T-helper 1 cell (primary cell): ENCODE measurements at regions not wholly inside any gene's neighbourhood (a gene's known extent, or its start where the extent isn't known, plus 50 kb on each side); places are given as distances from the start of the nearest gene placed in this dataset.
"Not testable (repeated sequence)": the region's sequence is repeated elsewhere in the genome, so short reads cannot be mapped to it uniquely, and the experiment has no call there.

Experiments
- DNase-seq, 5 donors: peaks; one replicate each; pipeline ENCODE4 v3.0.0-alpha.2; 2012 to 2020

GRCh38 chr12:38159591-38160317, 156.8 kb upstream of the ALG10B start:
- DNase-seq: no peak

GRCh38 chr12:38160318-38161122, 156.1 kb upstream of the ALG10B start:
- DNase-seq: no peak

GRCh38 chr12:38161123-38162000, 155.2 kb upstream of the ALG10B start:
- DNase-seq: no peak

GRCh38 chr12:38162013-38162412, 154.6 kb upstream of the ALG10B start:
- no peak for DNase-seq

- DNase-seq: no peak
Measured at GRCh38 chr12:38162708-38163441, 153.7 kb upstream of the ALG10B start.

GRCh38 chr12:38163442-38163801, 153.2 kb upstream of the ALG10B start:
- DNase-seq: no peak

- no peak for DNase-seq
Measured at GRCh38 chr12:38166225-38166624, 150.3 kb upstream of the ALG10B start.

GRCh38 chr12:38175538-38175937, 141.0 kb upstream of the ALG10B start:
- no peak for DNase-seq

GRCh38 chr12:38183617-38184016, 133.0 kb upstream of the ALG10B start:
- not testable (repeated sequence) for DNase-seq

- DNase-seq: not testable (repeated sequence)
Measured at GRCh38 chr12:38197286-38197685, 119.3 kb upstream of the ALG10B start.

GRCh38 chr12:38201461-38202276, 114.9 kb upstream of the ALG10B start:
- DNase-seq: no peak

GRCh38 chr12:38204831-38205230, 111.7 kb upstream of the ALG10B start:
- DNase-seq: no peak

- no peak for DNase-seq
Measured at GRCh38 chr12:38222011-38222410, 94.6 kb upstream of the ALG10B start.

GRCh38 chr12:38238328-38238727, 78.2 kb upstream of the ALG10B start:
- DNase-seq: not testable (repeated sequence)

GRCh38 chr12:38253778-38254177, 62.8 kb upstream of the ALG10B start:
- DNase-seq: no peak

GRCh38 chr12:38258411-38258810, 58.2 kb upstream of the ALG10B start:
- no peak for DNase-seq
